HL-60 (cell line): ENCODE measurements at regions not wholly inside any gene's neighbourhood (a gene's known extent, or its start where the extent isn't known, plus 50 kb on each side); places are given as distances from the start of the nearest gene placed in this dataset.

ENCODE experiments used
- DNase-seq, 2 experiments: peaks; one replicate each; pipeline ENCODE4 v3.0.0-alpha.2; 2010 to 2020; ENCODE audit warnings: low read depth in 1 of 2, low spot score in 1 of 2
- H3K27ac ChIP-seq: fragments of 250-450 bp; sonication (Bioruptor Pico); replicated peaks from 2 replicates; pipeline ENCODE4 v1.5.1; 2020; ENCODE audit warnings: mild to moderate bottlenecking, moderate library complexity
- H3K27me3 ChIP-seq: fragments of 250-450 bp; sonication (Bioruptor Pico); 2 replicates; pipeline ENCODE4 v1.5.1; 2021; ENCODE audit warnings: mild to moderate bottlenecking, moderate library complexity; ENCODE audit not compliant: insufficient read depth, poor library complexity, severe bottlenecking
- H3K4me3 ChIP-seq: replicated peaks from 2 replicates; pipeline ENCODE4 v1.5.1; 2011; ENCODE audit warnings: mild to moderate bottlenecking, control low read depth, low read length; ENCODE audit not compliant: insufficient read depth
- CTCF ChIP-seq: IDR thresholded peaks from one replicate; pipeline ENCODE4 v1.5.1; 2011; ENCODE audit warnings: low read length, control low read depth, inconsistent platforms; ENCODE audit not compliant: insufficient read depth
- GABPA ChIP-seq: IDR thresholded peaks from 2 replicates; pipeline ENCODE4 v1.6.1; 2012; ENCODE audit warnings: low read depth
- POLR2AphosphoS5 ChIP-seq: IDR thresholded peaks from 2 replicates; pipeline ENCODE4 v1.6.1; 2012; ENCODE audit warnings: low read depth
- REST ChIP-seq: IDR thresholded peaks from 2 replicates; pipeline ENCODE4 v1.6.1; 2012; ENCODE audit warnings: low read depth; ENCODE audit not compliant: insufficient replicate concordance
- SPI1 ChIP-seq: IDR thresholded peaks from 2 replicates; pipeline ENCODE4 v1.6.1; 2012; ENCODE audit warnings: low read depth, mild to moderate bottlenecking, borderline replicate concordance

- Histone ChIP-seq H3K4me3 (no peak overlapping the region), H3K27ac (no peak overlapping the region), H3K27me3 (no peaks in the 10 kb centered on the region)
- no peak for DNase-seq
- no peak for TF ChIP-seq SPI1
- TF ChIP-seq GABPA, result no peak
- TF ChIP-seq POLR2AphosphoS5, result no peak
- no peak for TF ChIP-seq REST
- TF ChIP-seq CTCF, result no peak
Measured at GRCh38 chr19:13699786-13700185, 64.5 kb upstream of the MRI1 start.

GRCh38 chr19:13696839-13697238, 67.5 kb upstream of the MRI1 start:
- Histone ChIP-seq H3K27me3 (no peaks in the 10 kb centered on the region), H3K27ac (no peak overlapping the region), H3K4me3 (no peak overlapping the region)
- DNase-seq, result no peak
- TF ChIP-seq SPI1 (no peak), POLR2AphosphoS5 (no peak), CTCF (no peak), REST (no peak), GABPA (no peak)

GRCh38 chr19:13693889-13694288, 70.4 kb upstream of the MRI1 start:
- Histone ChIP-seq H3K4me3 (no peak overlapping the region), H3K27me3 (no peaks in the 10 kb centered on the region), H3K27ac (no peak overlapping the region)
- DNase-seq, result no peak
- TF ChIP-seq POLR2AphosphoS5, result no peak
- TF ChIP-seq REST, result no peak
- TF ChIP-seq SPI1, result no peak
- TF ChIP-seq GABPA, result no peak
- TF ChIP-seq CTCF, result no peak
